Activated B cell treated with CpG ODN at 0.5 μM for 24 hours (primary cell): ENCODE measurements at regions not wholly inside any gene's neighbourhood (a gene's known extent, or its start where the extent isn't known, plus 50 kb on each side); places are given as distances from the start of the nearest gene placed in this dataset.

Experiments used
- ATAC-seq: fragments of 200-7000 bp; cut with Tn5 transposase; one replicate; pipeline ENCODE4 v1.10.0; 2021; ENCODE audit warnings: low read depth, mild to moderate bottlenecking, moderate library complexity
- CTCF ChIA-PET: fragments of 350-600 bp; sonication (Branson Sonifier 250); formaldehyde crosslinking; loops from one replicate; lab custom pipeline; 2021; ENCODE audit warnings: antibody characterized with exemption; lab: Charles Lee
- POLR2A ChIA-PET: fragments of 350-600 bp; sonication (Branson Sonifier 250); formaldehyde crosslinking; loops from one replicate; lab custom pipeline; 2021; ENCODE audit warnings: antibody characterized with exemption; lab: Charles Lee
- DNase-seq: peaks from one replicate; pipeline ENCODE4 v3.0.0; 2022
- H3K27ac Mint-ChIP-seq: one replicate; pipeline ENCODE4 v1.8.0; 2020; ENCODE audit warnings: mixed read lengths
- H3K27me3 Mint-ChIP-seq: one replicate; pipeline ENCODE4 v1.8.0; 2021; ENCODE audit warnings: mixed read lengths
- H3K36me3 Mint-ChIP-seq: one replicate; pipeline ENCODE4 v1.8.0; 2021; ENCODE audit warnings: low read depth, mixed read lengths
- H3K4me1 Mint-ChIP-seq: one replicate; pipeline ENCODE4 v1.8.0; 2021; ENCODE audit warnings: mixed read lengths
- H3K4me3 Mint-ChIP-seq: one replicate; pipeline ENCODE4 v1.8.0; 2020; ENCODE audit warnings: mild to moderate bottlenecking, mixed read lengths
- H3K9me3 Mint-ChIP-seq: one replicate; pipeline ENCODE4 v1.8.0; 2020; ENCODE audit warnings: mixed read lengths
- CTCF ChIP-seq: fragments of 200-600 bp; IDR thresholded peaks from one replicate; pipeline ENCODE4 v1.8.0; 2022; ENCODE audit warnings: antibody characterized with exemption, mild to moderate bottlenecking
- intact Hi-C: fragments of 100-400 bp; cut with micrococcal nuclease; formaldehyde crosslinking; loops from one replicate; pipeline ENCODE4 v1.15.1; 2024

GRCh38 chr2:226583715-226584114 lies 215.9 kb downstream of the IRS1 start:
- no peak overlapping the region for H3K27ac Mint-ChIP-seq
- no peaks in the 10 kb centered on the region for H3K9me3 Mint-ChIP-seq
- H3K4me1 Mint-ChIP-seq = no peaks in the 10 kb centered on the region
- TF ChIP-seq CTCF = no peak
- no peak overlapping the region for H3K4me3 Mint-ChIP-seq
- H3K36me3 Mint-ChIP-seq = no peaks in the 10 kb centered on the region
- intact Hi-C loops = no loop called here
- peaks cover 3% of the 10 kb centered on the region for H3K27me3 Mint-ChIP-seq
- ATAC-seq (no peak), DNase-seq (no peak)
- POLR2A ChIA-PET = no interaction called here
- CTCF ChIA-PET = no interaction called here

GRCh38 chr2:226581661-226582060 lies 218.0 kb downstream of the IRS1 start:
- Mint-ChIP-seq H3K4me1 (no peaks in the 10 kb centered on the region), H3K4me3 (no peak overlapping the region), H3K27ac (no peak overlapping the region), H3K27me3 (peaks cover 3% of the 10 kb centered on the region), H3K9me3 (no peaks in the 10 kb centered on the region), H3K36me3 (no peaks in the 10 kb centered on the region)
- DNase-seq (no peak), ATAC-seq (no peak)
- no peak for TF ChIP-seq CTCF
- intact Hi-C loops = no loop called here
- CTCF ChIA-PET = no interaction called here
- POLR2A ChIA-PET = no interaction called here

- Mint-ChIP-seq H3K4me3 (no peak overlapping the region), H3K36me3 (no peaks in the 10 kb centered on the region), H3K4me1 (no peaks in the 10 kb centered on the region), H3K27ac (no peak overlapping the region), H3K9me3 (no peaks in the 10 kb centered on the region), H3K27me3 (peaks cover 3% of the 10 kb centered on the region)
- TF ChIP-seq CTCF = no peak
- ATAC-seq (no peak), DNase-seq (no peak)
- ChIA-PET CTCF (no interaction called here), POLR2A (no interaction called here)
- intact Hi-C loops = no loop called here
These were observed 218.6 kb downstream of the IRS1 start for GRCh38 chr2:226581004-226581403.

- no peak overlapping the region for H3K27ac Mint-ChIP-seq
- no peak for DNase-seq
- CTCF ChIA-PET = no interaction called here
- intact Hi-C loops = no loop called here
- TF ChIP-seq CTCF = no peak
- H3K4me3 Mint-ChIP-seq = no peak overlapping the region
- no peaks in the 10 kb centered on the region for H3K36me3 Mint-ChIP-seq
- peaks cover 3% of the 10 kb centered on the region for H3K27me3 Mint-ChIP-seq
- no peak for ATAC-seq
- no peaks in the 10 kb centered on the region for H3K4me1 Mint-ChIP-seq
- no peaks in the 10 kb centered on the region for H3K9me3 Mint-ChIP-seq
- POLR2A ChIA-PET = no interaction called here
These were observed 219.2 kb downstream of the IRS1 start for GRCh38 chr2:226580403-226580802.

GRCh38 chr2:226579519-226579918 lies 220.1 kb downstream of the IRS1 start:
- ChIA-PET CTCF (no interaction called here), POLR2A (no interaction called here)
- Mint-ChIP-seq H3K4me1 (no peaks in the 10 kb centered on the region), H3K9me3 (no peaks in the 10 kb centered on the region), H3K27me3 (peaks cover 3% of the 10 kb centered on the region), H3K36me3 (no peaks in the 10 kb centered on the region), H3K4me3 (no peak overlapping the region), H3K27ac (no peak overlapping the region)
- ATAC-seq (no peak), DNase-seq (no peak)
- TF ChIP-seq CTCF = no peak
- intact Hi-C loops = no loop called here
